ENCODE measurements at regions not wholly inside any gene's neighbourhood (a gene's known extent, or its start where the extent isn't known, plus 50 kb on each side); places are given as distances from the start of the nearest gene placed in this dataset.

DNA sequence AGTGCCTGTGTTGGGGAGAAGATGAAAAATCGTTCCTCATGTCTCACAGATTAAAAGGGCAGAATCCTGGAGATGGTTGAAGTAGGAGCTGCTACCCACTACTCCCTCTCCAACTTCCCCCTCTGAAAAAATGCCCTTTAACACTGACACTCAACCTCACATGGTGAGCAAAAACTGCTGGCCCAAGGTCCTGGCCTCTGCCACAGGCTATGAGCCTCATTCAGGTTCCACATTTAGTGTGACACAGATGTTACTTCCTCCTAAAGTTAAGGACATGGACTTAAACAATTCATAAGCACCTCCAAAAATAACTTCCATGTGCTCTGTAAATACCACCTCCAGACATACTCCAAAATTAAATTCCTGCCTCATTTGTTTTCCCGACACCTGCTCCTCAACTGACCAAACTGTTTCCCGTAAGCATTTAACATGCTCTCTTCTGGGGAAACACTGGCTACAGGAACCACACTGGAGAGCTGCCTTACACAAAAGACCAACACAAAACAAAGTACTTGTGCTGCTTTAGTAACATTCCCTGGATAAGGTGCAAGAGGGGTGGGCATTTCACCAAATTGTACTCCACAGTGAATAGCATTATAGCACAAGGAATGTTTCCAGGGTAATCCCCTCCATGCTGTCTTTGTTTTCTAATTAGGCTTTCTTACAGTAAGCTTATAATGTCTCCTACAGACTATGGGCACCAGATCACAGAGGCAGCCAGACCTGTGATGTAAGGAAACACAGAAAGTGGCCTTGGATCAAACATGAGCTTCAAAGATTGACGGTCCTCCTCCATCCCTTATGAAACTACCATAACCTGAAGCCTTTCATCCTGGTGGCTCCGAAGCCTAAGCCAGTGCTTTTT lies 57.0 kb downstream of the PHLDA1 start:
- no peak for ATAC-seq
- TF ChIP-seq ZNF70 (CRISPR knock-in tag; IDR thresholded peaks at IDR 0.05), result no peak
- TF ChIP-seq RARB (CRISPR knock-in tag; IDR thresholded peaks at IDR 0.05), result no peak

DNA sequence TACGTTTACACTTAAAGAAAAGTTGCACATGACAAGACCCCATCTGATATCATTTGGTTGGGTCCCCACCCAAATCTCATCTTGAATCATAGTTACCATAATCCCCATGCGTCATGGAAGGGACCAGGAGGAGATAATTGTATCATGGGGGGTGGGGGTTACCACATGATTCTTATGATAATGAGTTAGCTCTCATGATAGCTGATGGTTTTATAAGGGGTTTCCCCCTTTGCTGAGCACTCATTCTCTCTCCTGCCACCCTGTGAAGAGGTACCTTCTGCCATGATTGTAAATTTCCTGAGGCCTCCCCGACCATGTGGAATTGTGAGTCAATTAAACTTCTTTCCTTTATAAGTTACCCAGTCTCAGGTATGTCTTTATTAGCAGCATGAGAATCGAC lies 60.3 kb downstream of the PHLDA1 start:
- ATAC-seq, result no peak
- TF ChIP-seq ZNF70 (CRISPR knock-in tag; IDR thresholded peaks at IDR 0.05) (no peak), CSDC2 (CRISPR knock-in tag; IDR thresholded peaks at IDR 0.05) (no peak), BACH2 (CRISPR knock-in tag; IDR thresholded peaks at IDR 0.05; ENCODE audit: borderline replicate concordance) (no peak), OSR1 (CRISPR knock-in tag; IDR thresholded peaks at IDR 0.05) (no peak), GLIS3 (CRISPR knock-in tag; IDR thresholded peaks at IDR 0.05) (no peak), ZFP3 (CRISPR knock-in tag; IDR thresholded peaks at IDR 0.05) (no peak), ZNF565 (CRISPR knock-in tag; conservative IDR thresholded peaks at IDR 0.05; ENCODE audit: low read depth) (no peak), TCF4 (CRISPR knock-in tag; IDR thresholded peaks at IDR 0.05; ENCODE audit: borderline replicate concordance) (no peak), ISL1 (CRISPR knock-in tag; IDR thresholded peaks at IDR 0.05) (no peak), ZFP30 (CRISPR knock-in tag; IDR thresholded peaks at IDR 0.05) (no peak)

DNA sequence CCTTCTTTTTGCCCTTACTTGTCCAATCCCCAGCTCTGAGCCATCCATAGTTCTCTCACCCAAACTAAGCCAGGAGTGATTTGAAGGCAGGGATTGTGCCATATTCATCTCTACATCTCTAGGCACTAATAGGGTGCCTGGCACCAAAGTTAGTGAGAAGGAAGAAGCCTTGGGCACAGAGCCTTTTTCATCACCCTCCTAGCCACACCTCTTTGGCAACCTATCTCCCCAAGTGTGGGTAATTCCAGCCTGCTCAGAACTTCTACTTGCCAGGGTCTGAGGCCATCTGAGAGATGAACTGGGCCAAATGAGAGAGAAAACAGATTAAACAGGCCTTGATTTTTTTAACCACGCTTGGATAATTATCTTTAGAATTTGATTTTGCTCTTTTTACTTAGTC lies 61.3 kb downstream of the PHLDA1 start:
- TF ChIP-seq GLIS3 (CRISPR knock-in tag; IDR thresholded peaks at IDR 0.05), result no peak
- no peak for TF ChIP-seq ZNF70 (CRISPR knock-in tag; IDR thresholded peaks at IDR 0.05)
- TF ChIP-seq, protein P1, sequence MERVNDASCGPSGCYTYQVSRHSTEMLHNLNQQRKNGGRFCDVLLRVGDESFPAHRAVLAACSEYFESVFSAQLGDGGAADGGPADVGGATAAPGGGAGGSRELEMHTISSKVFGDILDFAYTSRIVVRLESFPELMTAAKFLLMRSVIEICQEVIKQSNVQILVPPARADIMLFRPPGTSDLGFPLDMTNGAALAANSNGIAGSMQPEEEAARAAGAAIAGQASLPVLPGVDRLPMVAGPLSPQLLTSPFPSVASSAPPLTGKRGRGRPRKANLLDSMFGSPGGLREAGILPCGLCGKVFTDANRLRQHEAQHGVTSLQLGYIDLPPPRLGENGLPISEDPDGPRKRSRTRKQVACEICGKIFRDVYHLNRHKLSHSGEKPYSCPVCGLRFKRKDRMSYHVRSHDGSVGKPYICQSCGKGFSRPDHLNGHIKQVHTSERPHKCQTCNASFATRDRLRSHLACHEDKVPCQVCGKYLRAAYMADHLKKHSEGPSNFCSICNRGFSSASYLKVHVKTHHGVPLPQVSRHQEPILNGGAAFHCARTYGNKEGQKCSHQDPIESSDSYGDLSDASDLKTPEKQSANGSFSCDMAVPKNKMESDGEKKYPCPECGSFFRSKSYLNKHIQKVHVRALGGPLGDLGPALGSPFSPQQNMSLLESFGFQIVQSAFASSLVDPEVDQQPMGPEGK (CRISPR knock-in tag; IDR thresholded peaks at IDR 0.05; ENCODE audit: borderline replicate concordance), result no peak
- TF ChIP-seq, protein P2, sequence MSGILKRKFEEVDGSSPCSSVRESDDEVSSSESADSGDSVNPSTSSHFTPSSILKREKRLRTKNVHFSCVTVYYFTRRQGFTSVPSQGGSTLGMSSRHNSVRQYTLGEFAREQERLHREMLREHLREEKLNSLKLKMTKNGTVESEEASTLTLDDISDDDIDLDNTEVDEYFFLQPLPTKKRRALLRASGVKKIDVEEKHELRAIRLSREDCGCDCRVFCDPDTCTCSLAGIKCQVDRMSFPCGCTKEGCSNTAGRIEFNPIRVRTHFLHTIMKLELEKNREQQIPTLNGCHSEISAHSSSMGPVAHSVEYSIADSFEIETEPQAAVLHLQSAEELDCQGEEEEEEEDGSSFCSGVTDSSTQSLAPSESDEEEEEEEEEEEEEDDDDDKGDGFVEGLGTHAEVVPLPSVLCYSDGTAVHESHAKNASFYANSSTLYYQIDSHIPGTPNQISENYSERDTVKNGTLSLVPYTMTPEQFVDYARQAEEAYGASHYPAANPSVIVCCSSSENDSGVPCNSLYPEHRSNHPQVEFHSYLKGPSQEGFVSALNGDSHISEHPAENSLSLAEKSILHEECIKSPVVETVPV (CRISPR knock-in tag; IDR thresholded peaks at IDR 0.05), result no peak
- TF ChIP-seq RARB (CRISPR knock-in tag; IDR thresholded peaks at IDR 0.05), result no peak
- TF ChIP-seq SNAI2 (CRISPR knock-in tag; IDR thresholded peaks at IDR 0.05), result no peak
- ATAC-seq, result no peak

DNA sequence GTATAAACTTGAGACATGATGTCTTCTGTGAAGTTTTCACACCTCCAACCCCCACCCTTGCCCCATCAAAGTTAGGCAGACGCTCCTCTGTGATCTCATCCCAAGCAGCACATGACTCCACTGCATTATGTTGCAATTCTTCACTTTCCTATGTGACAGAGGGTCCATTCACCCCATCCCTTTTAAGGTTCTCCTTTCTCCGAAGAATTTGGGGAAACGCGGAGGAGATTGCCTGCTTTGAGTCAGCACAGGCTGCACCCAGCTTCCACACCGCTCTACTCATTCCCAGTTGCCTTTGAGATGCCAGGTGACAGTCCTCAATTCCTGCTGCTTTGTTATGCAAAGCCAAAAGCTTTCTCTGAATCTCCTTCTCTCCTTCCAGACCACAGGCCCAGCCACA lies 61.8 kb downstream of the PHLDA1 start:
- TF ChIP-seq TCF4 (CRISPR knock-in tag; IDR thresholded peaks at IDR 0.05; ENCODE audit: borderline replicate concordance) (no peak), ZNF70 (CRISPR knock-in tag; IDR thresholded peaks at IDR 0.05) (no peak), OSR1 (CRISPR knock-in tag; IDR thresholded peaks at IDR 0.05) (no peak), PPARA (CRISPR knock-in tag; IDR thresholded peaks at IDR 0.05; ENCODE audit: borderline replicate concordance) (no peak), ZFP3 (CRISPR knock-in tag; IDR thresholded peaks at IDR 0.05) (no peak), ZC3H10 (CRISPR knock-in tag; IDR thresholded peaks at IDR 0.05) (no peak), SNAI2 (CRISPR knock-in tag; IDR thresholded peaks at IDR 0.05) (no peak), CSDC2 (CRISPR knock-in tag; IDR thresholded peaks at IDR 0.05) (no peak), BACH2 (CRISPR knock-in tag; IDR thresholded peaks at IDR 0.05; ENCODE audit: borderline replicate concordance) (no peak)
- TF ChIP-seq, protein P2 (CRISPR knock-in tag; IDR thresholded peaks at IDR 0.05), result no peak
- TF ChIP-seq, protein P1 (CRISPR knock-in tag; IDR thresholded peaks at IDR 0.05; ENCODE audit: borderline replicate concordance), result no peak
- no peak for ATAC-seq

DNA sequence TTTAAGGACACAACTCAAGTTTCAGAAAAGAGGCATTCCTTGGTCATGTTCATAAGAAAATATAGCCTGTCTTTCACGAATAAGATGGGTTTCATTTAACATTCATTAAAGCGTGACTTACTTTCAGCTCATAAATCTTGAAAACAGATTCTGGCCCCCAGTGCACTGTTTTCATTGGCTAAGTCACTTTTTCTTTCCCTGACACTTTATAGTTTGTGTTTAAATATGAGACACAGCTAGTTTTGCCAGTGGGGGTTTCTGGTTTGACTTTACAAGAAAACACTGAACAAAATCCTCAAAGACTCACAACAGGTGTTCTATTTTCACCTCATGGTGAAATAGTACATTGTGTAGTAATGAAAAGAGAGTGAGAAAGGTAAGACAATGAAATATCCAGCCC lies 65.9 kb downstream of the PHLDA1 start:
- ATAC-seq, result no peak
- TF ChIP-seq BACH2 (CRISPR knock-in tag; IDR thresholded peaks at IDR 0.05; ENCODE audit: borderline replicate concordance), result no peak
- TF ChIP-seq ESRRG (CRISPR knock-in tag; IDR thresholded peaks at IDR 0.05), result no peak
- no peak for TF ChIP-seq ZC3H10 (CRISPR knock-in tag; IDR thresholded peaks at IDR 0.05)
- no peak for TF ChIP-seq ARNTL (CRISPR knock-in tag; IDR thresholded peaks at IDR 0.05; ENCODE audit: borderline replicate concordance, low read depth)
- TF ChIP-seq ZNF565 (CRISPR knock-in tag; conservative IDR thresholded peaks at IDR 0.05; ENCODE audit: low read depth), result no peak
- TF ChIP-seq, protein P3, sequence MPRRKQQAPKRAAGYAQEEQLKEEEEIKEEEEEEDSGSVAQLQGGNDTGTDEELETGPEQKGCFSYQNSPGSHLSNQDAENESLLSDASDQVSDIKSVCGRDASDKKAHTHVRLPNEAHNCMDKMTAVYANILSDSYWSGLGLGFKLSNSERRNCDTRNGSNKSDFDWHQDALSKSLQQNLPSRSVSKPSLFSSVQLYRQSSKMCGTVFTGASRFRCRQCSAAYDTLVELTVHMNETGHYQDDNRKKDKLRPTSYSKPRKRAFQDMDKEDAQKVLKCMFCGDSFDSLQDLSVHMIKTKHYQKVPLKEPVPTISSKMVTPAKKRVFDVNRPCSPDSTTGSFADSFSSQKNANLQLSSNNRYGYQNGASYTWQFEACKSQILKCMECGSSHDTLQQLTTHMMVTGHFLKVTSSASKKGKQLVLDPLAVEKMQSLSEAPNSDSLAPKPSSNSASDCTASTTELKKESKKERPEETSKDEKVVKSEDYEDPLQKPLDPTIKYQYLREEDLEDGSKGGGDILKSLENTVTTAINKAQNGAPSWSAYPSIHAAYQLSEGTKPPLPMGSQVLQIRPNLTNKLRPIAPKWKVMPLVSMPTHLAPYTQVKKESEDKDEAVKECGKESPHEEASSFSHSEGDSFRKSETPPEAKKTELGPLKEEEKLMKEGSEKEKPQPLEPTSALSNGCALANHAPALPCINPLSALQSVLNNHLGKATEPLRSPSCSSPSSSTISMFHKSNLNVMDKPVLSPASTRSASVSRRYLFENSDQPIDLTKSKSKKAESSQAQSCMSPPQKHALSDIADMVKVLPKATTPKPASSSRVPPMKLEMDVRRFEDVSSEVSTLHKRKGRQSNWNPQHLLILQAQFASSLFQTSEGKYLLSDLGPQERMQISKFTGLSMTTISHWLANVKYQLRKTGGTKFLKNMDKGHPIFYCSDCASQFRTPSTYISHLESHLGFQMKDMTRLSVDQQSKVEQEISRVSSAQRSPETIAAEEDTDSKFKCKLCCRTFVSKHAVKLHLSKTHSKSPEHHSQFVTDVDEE (CRISPR knock-in tag; IDR thresholded peaks at IDR 0.05), result no peak
- no peak for TF ChIP-seq TOX (CRISPR knock-in tag; IDR thresholded peaks at IDR 0.05; ENCODE audit: borderline replicate concordance)
- no peak for TF ChIP-seq ZNF70 (CRISPR knock-in tag; IDR thresholded peaks at IDR 0.05)
- no peak for TF ChIP-seq ZFP3 (CRISPR knock-in tag; IDR thresholded peaks at IDR 0.05)
- TF ChIP-seq, protein P1 (CRISPR knock-in tag; IDR thresholded peaks at IDR 0.05; ENCODE audit: borderline replicate concordance), result no peak
- TF ChIP-seq ZNF8 (CRISPR knock-in tag; IDR thresholded peaks at IDR 0.05), result no peak
- TF ChIP-seq SNAI2 (CRISPR knock-in tag; IDR thresholded peaks at IDR 0.05), result no peak

Data from SK-N-SH treated with all-trans-retinoic acid at 6 μM for 48 hours (cell line).